ENCODE measurements at regions not wholly inside any gene's neighbourhood (a gene's known extent, or its start where the extent isn't known, plus 50 kb on each side); places are given as distances from the start of the nearest gene placed in this dataset.

- DNase-seq (ENCODE audit: low read depth, low spot score): no peak
- H3K9me3 ChIP-seq (ENCODE audit: low read depth, low read length): no peaks in the 10 kb centered on the region
- TF ChIP-seq POLR2AphosphoS5 (IDR thresholded peaks at IDR 0.05; ENCODE audit: borderline replicate concordance, low read depth, low read length): no peak
- TF ChIP-seq FOXP2 (optimal IDR thresholded peaks at IDR 0.05; ENCODE audit: control extremely low read depth, extremely low read length, insufficient read depth): no peak
Observed at GRCh38 chr16:7216719-7217118, 115.9 kb upstream of the RBFOX1 start.

GRCh38 chr16:7211781-7212180 lies 120.9 kb upstream of the RBFOX1 start:
- H3K9ac ChIP-seq (ENCODE audit: insufficient read length): no peak overlapping the region
- H3K36me3 ChIP-seq (ENCODE audit: insufficient read depth, low read length): no peaks in the 10 kb centered on the region
- no peak for TF ChIP-seq FOXP2 (optimal IDR thresholded peaks at IDR 0.05; ENCODE audit: control extremely low read depth, extremely low read length, insufficient read depth)
- no peak for TF ChIP-seq EZH2 (IDR thresholded peaks at IDR 0.05)
- TF ChIP-seq POLR2AphosphoS5 (IDR thresholded peaks at IDR 0.05; ENCODE audit: borderline replicate concordance, low read depth, low read length): no peak
- no peak overlapping the region for H3K4me3 ChIP-seq
- no peak for DNase-seq (ENCODE audit: low read depth, low spot score)
- H3K9me3 ChIP-seq (ENCODE audit: low read depth, low read length): no peaks in the 10 kb centered on the region
- H3K27ac ChIP-seq: no peak overlapping the region

More at GRCh38 chr16:7216719-7217118, 115.9 kb upstream of the RBFOX1 start:
- Histone ChIP-seq H3K36me3 (ENCODE audit: insufficient read depth, low read length) (no peaks in the 10 kb centered on the region), H3K27ac (no peak overlapping the region), H3K9ac (ENCODE audit: insufficient read length) (no peak overlapping the region), H3K4me3 (no peak overlapping the region)

GRCh38 chr16:7209598-7209997 lies 123.0 kb upstream of the RBFOX1 start:
- Histone ChIP-seq H3K4me3 (no peak overlapping the region), H3K36me3 (ENCODE audit: insufficient read depth, low read length) (no peaks in the 10 kb centered on the region), H3K27ac (no peak overlapping the region), H3K9me3 (ENCODE audit: low read depth, low read length) (no peaks in the 10 kb centered on the region), H3K9ac (ENCODE audit: insufficient read length) (no peak overlapping the region)
- no peak for DNase-seq (ENCODE audit: low read depth, low spot score)
- TF ChIP-seq FOXP2 (optimal IDR thresholded peaks at IDR 0.05; ENCODE audit: control extremely low read depth, extremely low read length, insufficient read depth): no peak
- no peak for TF ChIP-seq POLR2AphosphoS5 (IDR thresholded peaks at IDR 0.05; ENCODE audit: borderline replicate concordance, low read depth, low read length)
- TF ChIP-seq EZH2 (IDR thresholded peaks at IDR 0.05): no peak

- Histone ChIP-seq H3K9ac (ENCODE audit: insufficient read length) (no peak overlapping the region), H3K27ac (no peak overlapping the region), H3K36me3 (ENCODE audit: insufficient read depth, low read length) (no peaks in the 10 kb centered on the region), H3K4me3 (no peak overlapping the region), H3K9me3 (ENCODE audit: low read depth, low read length) (no peaks in the 10 kb centered on the region)
- TF ChIP-seq EZH2 (IDR thresholded peaks at IDR 0.05): no peak
- TF ChIP-seq POLR2AphosphoS5 (IDR thresholded peaks at IDR 0.05; ENCODE audit: borderline replicate concordance, low read depth, low read length): no peak
- DNase-seq (ENCODE audit: low read depth, low spot score): no peak
Observed at GRCh38 chr16:7206469-7206868, 126.2 kb upstream of the RBFOX1 start.

GRCh38 chr16:7200320-7200719 lies 132.3 kb upstream of the RBFOX1 start:
- TF ChIP-seq FOXP2 (optimal IDR thresholded peaks at IDR 0.05; ENCODE audit: control extremely low read depth, extremely low read length, insufficient read depth) (no peak), POLR2AphosphoS5 (IDR thresholded peaks at IDR 0.05; ENCODE audit: borderline replicate concordance, low read depth, low read length) (no peak), EZH2 (IDR thresholded peaks at IDR 0.05) (no peak)
- Histone ChIP-seq H3K36me3 (ENCODE audit: insufficient read depth, low read length) (no peaks in the 10 kb centered on the region), H3K4me3 (no peak overlapping the region), H3K9ac (ENCODE audit: insufficient read length) (no peak overlapping the region), H3K9me3 (ENCODE audit: low read depth, low read length) (no peaks in the 10 kb centered on the region), H3K27ac (no peak overlapping the region)
- no peak for DNase-seq (ENCODE audit: low read depth, low spot score)

GRCh38 chr16:7185689-7186088 lies 147.0 kb upstream of the RBFOX1 start:
- no peak overlapping the region for H3K4me3 ChIP-seq
- no peak overlapping the region for H3K9ac ChIP-seq (ENCODE audit: insufficient read length)
- TF ChIP-seq FOXP2 (optimal IDR thresholded peaks at IDR 0.05; ENCODE audit: control extremely low read depth, extremely low read length, insufficient read depth) (no peak), EZH2 (IDR thresholded peaks at IDR 0.05) (no peak), POLR2AphosphoS5 (IDR thresholded peaks at IDR 0.05; ENCODE audit: borderline replicate concordance, low read depth, low read length) (no peak)
- H3K36me3 ChIP-seq (ENCODE audit: insufficient read depth, low read length): no peaks in the 10 kb centered on the region
- no peak overlapping the region for H3K27ac ChIP-seq
- H3K9me3 ChIP-seq (ENCODE audit: low read depth, low read length): no peaks in the 10 kb centered on the region
- no peak for DNase-seq (ENCODE audit: low read depth, low spot score)

GRCh38 chr16:7185165-7185564 lies 147.5 kb upstream of the RBFOX1 start:
- DNase-seq (ENCODE audit: low read depth, low spot score): no peak
- Histone ChIP-seq H3K4me3 (no peak overlapping the region), H3K9ac (ENCODE audit: insufficient read length) (no peak overlapping the region), H3K9me3 (ENCODE audit: low read depth, low read length) (no peaks in the 10 kb centered on the region), H3K36me3 (ENCODE audit: insufficient read depth, low read length) (no peaks in the 10 kb centered on the region), H3K27ac (no peak overlapping the region)
- TF ChIP-seq EZH2 (IDR thresholded peaks at IDR 0.05) (no peak), POLR2AphosphoS5 (IDR thresholded peaks at IDR 0.05; ENCODE audit: borderline replicate concordance, low read depth, low read length) (no peak), FOXP2 (optimal IDR thresholded peaks at IDR 0.05; ENCODE audit: control extremely low read depth, extremely low read length, insufficient read depth) (no peak)

GRCh38 chr16:7183768-7184167 lies 148.9 kb upstream of the RBFOX1 start:
- H3K27ac ChIP-seq: no peak overlapping the region
- H3K9ac ChIP-seq (ENCODE audit: insufficient read length): no peak overlapping the region
- no peaks in the 10 kb centered on the region for H3K36me3 ChIP-seq (ENCODE audit: insufficient read depth, low read length)
- H3K9me3 ChIP-seq (ENCODE audit: low read depth, low read length): no peaks in the 10 kb centered on the region
- TF ChIP-seq FOXP2 (optimal IDR thresholded peaks at IDR 0.05; ENCODE audit: control extremely low read depth, extremely low read length, insufficient read depth): no peak
- no peak for DNase-seq (ENCODE audit: low read depth, low spot score)
- H3K4me3 ChIP-seq: no peak overlapping the region

- Histone ChIP-seq H3K9ac (ENCODE audit: insufficient read length) (no peak overlapping the region), H3K4me3 (no peak overlapping the region), H3K9me3 (ENCODE audit: low read depth, low read length) (no peaks in the 10 kb centered on the region), H3K36me3 (ENCODE audit: insufficient read depth, low read length) (no peaks in the 10 kb centered on the region), H3K27ac (no peak overlapping the region)
- no peak for DNase-seq (ENCODE audit: low read depth, low spot score)
- no peak for TF ChIP-seq FOXP2 (optimal IDR thresholded peaks at IDR 0.05; ENCODE audit: control extremely low read depth, extremely low read length, insufficient read depth)
- TF ChIP-seq POLR2AphosphoS5 (IDR thresholded peaks at IDR 0.05; ENCODE audit: borderline replicate concordance, low read depth, low read length): no peak
- TF ChIP-seq EZH2 (IDR thresholded peaks at IDR 0.05): no peak
Observed at GRCh38 chr16:7182510-7183109, 150.0 kb upstream of the RBFOX1 start.

Measured in SK-N-MC (cell line).